K562 (cell line): ENCODE measurements at regions not wholly inside any gene's neighbourhood (a gene's known extent, or its start where the extent isn't known, plus 50 kb on each side); places are given as distances from the start of the nearest gene placed in this dataset.

Source experiments
- ATAC-seq: fragments of 200-7000 bp; cut with Tn5 transposase; 3 replicates; pipeline ENCODE4 v1.9.1; 2020; ENCODE audit warnings: moderate library complexity
- BruUV-seq: library from RNA; stranded (reverse); fragments of 400-500 nt; replicated peaks from 2 replicates; lab custom pipeline; 2021; lab: Mats Ljungman, UMichigan
- CTCF ChIA-PET: fragments of 300-600 bp; formaldehyde crosslinking; extraction: SDS; loops from one replicate; lab custom pipeline; 2021; ENCODE audit warnings: low intra/inter-chr PET ratio; lab: Yijun Ruan, JAX
- POLR2A ChIA-PET: fragments of 300-600, 350-650 bp; sonication (Branson Sonifier 250); formaldehyde crosslinking; extraction: SDS; loops from one replicate; lab custom pipeline; 2021; ENCODE audit warnings: antibody characterized with exemption, inconsistent platforms; lab: Yijun Ruan, JAX
- DNase-seq, 4 experiments: peaks; one replicate each; pipeline versions ENCODE4 v3.0.0 to v3.0.0-alpha.2; 2011 to 2018; ENCODE audit warnings: low spot score in 3 of 4, mixed read lengths in 3 of 4; ENCODE audit errors: extremely low read depth in 1 of 4
- FAIRE-seq: peaks from 2 replicates; lab custom pipeline; 2011; peaks lifted over from hg19 to GRCh38; lab: Jason Lieb, UNC
- H2AFZ ChIP-seq: 2 replicates; pipeline ENCODE4 v1.6.0; 2011; ENCODE audit warnings: low read depth, low read length, control low read depth, inconsistent platforms
- H3K27ac ChIP-seq: fragments of 200-600 bp; 3 replicates; pipeline ENCODE4 v1.8.0; 2011; ENCODE audit warnings: low read depth, mild to moderate bottlenecking, control low read depth, inconsistent platforms, low read length, moderate library complexity, mixed read lengths; ENCODE audit errors: extremely low read depth
- H3K27me3 ChIP-seq, 2 experiments: fragments of 300-600 bp in 1 of 2; 2 replicates in 1 of 2; 3 replicates in 1 of 2; pipeline versions ENCODE4 v1.6.0 to v1.8.0; 2011; ENCODE audit warnings: inconsistent platforms in 2 of 2, low read length in 2 of 2, mild to moderate bottlenecking in 1 of 2, mixed read lengths in 1 of 2, moderate library complexity in 1 of 2; ENCODE audit not compliant: control insufficient read depth in 2 of 2, insufficient read depth in 2 of 2
- H3K36me3 ChIP-seq: fragments of 300-600 bp; 3 replicates; pipeline ENCODE4 v1.8.0; 2011; ENCODE audit warnings: mild to moderate bottlenecking, low read length, inconsistent platforms; ENCODE audit not compliant: control insufficient read depth, insufficient read depth
- H3K4me1 ChIP-seq, 2 experiments: fragments of 200-600 bp in 1 of 2; replicated peaks in 1 of 2; 2 replicates in 1 of 2; 3 replicates in 1 of 2; pipeline versions ENCODE4 v1.5.1 to v1.8.0; 2011; ENCODE audit warnings: inconsistent platforms in 2 of 2, low read length in 2 of 2, mild to moderate bottlenecking in 1 of 2, mixed read lengths in 1 of 2, moderate library complexity in 1 of 2; ENCODE audit not compliant: control insufficient read depth in 2 of 2, insufficient read depth in 2 of 2
- H3K4me2 ChIP-seq: 2 replicates; pipeline ENCODE4 v1.6.1; 2011; ENCODE audit warnings: low read length, control low read depth, inconsistent platforms, mixed read lengths; ENCODE audit not compliant: insufficient read depth
- H3K4me3 ChIP-seq: fragments of 200-600 bp; sonication (generic), shearing (Covaris generic); 2 replicates; pipeline ENCODE4 v1.5.1; 2016; ENCODE audit warnings: control low read depth, inconsistent platforms
- H3K79me2 ChIP-seq: fragments of 200-600 bp; 3 replicates; pipeline ENCODE4 v1.8.0; 2011; ENCODE audit warnings: low read length, inconsistent platforms; ENCODE audit not compliant: control insufficient read depth, insufficient read depth
- H3K9ac ChIP-seq, 2 experiments: 2 replicates each; pipeline versions ENCODE4 v1.6.0 to v1.6.1; 2011; ENCODE audit warnings: low read depth in 2 of 2, low read length in 2 of 2, control low read depth in 1 of 2, inconsistent platforms in 1 of 2, mild to moderate bottlenecking in 1 of 2, mixed read lengths in 1 of 2; ENCODE audit not compliant: insufficient read depth in 1 of 2
- H3K9me1 ChIP-seq: one replicate; pipeline ENCODE4 v1.6.0; 2011; ENCODE audit warnings: inconsistent platforms, mild to moderate bottlenecking, low read length, moderate library complexity; ENCODE audit not compliant: control insufficient read depth, insufficient read depth
- H3K9me3 ChIP-seq: replicated peaks from 2 replicates; pipeline ENCODE4 v1.5.1; 2011; ENCODE audit warnings: low read depth, low read length, inconsistent platforms; ENCODE audit not compliant: control insufficient read depth, insufficient read depth
- H4K20me1 ChIP-seq: replicated peaks from 2 replicates; pipeline ENCODE4 v1.6.1; 2011; ENCODE audit warnings: low read length, inconsistent platforms, mixed read lengths; ENCODE audit not compliant: control insufficient read depth, insufficient read depth
- FOXM1 ChIP-seq, 2 experiments: fragments of 450-650 bp in 1 of 2; sonication (generic) in 1 of 2; formaldehyde crosslinking in 1 of 2; IDR thresholded peaks; 2 replicates each; pipeline versions ENCODE4 v1.6.1 to v1.9.0; 2017 to 2022; ENCODE audit warnings: low read depth in 2 of 2, mild to moderate bottlenecking in 2 of 2, missing genetic modification reagents in 1 of 2, moderate library complexity in 1 of 2
- GATAD2B ChIP-seq: fragments of 450-650 bp; IDR thresholded peaks from 2 replicates; pipeline ENCODE4 v1.6.1; 2017; ENCODE audit warnings: mild to moderate bottlenecking, borderline replicate concordance
- KHSRP ChIP-seq: fragments of 450-650 bp; IDR thresholded peaks from 2 replicates; pipeline ENCODE4 v1.6.1; 2017
- MBD1 ChIP-seq: fragments of 250-450 bp; sonication (Bioruptor Pico); IDR thresholded peaks from 2 replicates; pipeline ENCODE4 v1.8.0; 2022; ENCODE audit warnings: inconsistent platforms
- PKNOX1 ChIP-seq: fragments of 450-650 bp; IDR thresholded peaks from 2 replicates; pipeline ENCODE4 v1.6.1; 2016
- RERE ChIP-seq: sonication (generic); formaldehyde crosslinking; IDR thresholded peaks from 2 replicates; pipeline ENCODE4 v1.8.0; 2023; ENCODE audit warnings: missing genetic modification reagents, mild to moderate bottlenecking, borderline replicate concordance
- SAP30 ChIP-seq: fragments of 200-600 bp; sonication (generic); IDR thresholded peaks from 2 replicates; pipeline ENCODE4 v1.6.1; 2012; ENCODE audit warnings: borderline replicate concordance, low read depth, mild to moderate bottlenecking, moderate library complexity, low read length, control low read depth, inconsistent platforms; ENCODE audit not compliant: insufficient read depth, poor library complexity, severe bottlenecking
- SLC30A9 ChIP-seq: fragments of 250-450 bp; sonication (Bioruptor Pico); IDR thresholded peaks from 2 replicates; pipeline ENCODE4 v1.8.0; 2022; ENCODE audit warnings: mild to moderate bottlenecking, moderate library complexity
- SOX6 ChIP-seq: fragments of 450-650 bp; IDR thresholded peaks from 2 replicates; pipeline ENCODE4 v1.6.1; 2014; ENCODE audit warnings: mild to moderate bottlenecking
- YY1 ChIP-seq, 3 experiments: IDR thresholded peaks; 2 replicates each; pipeline ENCODE4 v1.6.1; 2011; ENCODE audit warnings: low read length in 2 of 3, mild to moderate bottlenecking in 2 of 3, moderate library complexity in 2 of 3, borderline replicate concordance in 1 of 3, control low read depth in 1 of 3, low read depth in 1 of 3; ENCODE audit not compliant: insufficient read depth in 3 of 3, insufficient replicate concordance in 2 of 3, control insufficient read depth in 1 of 3, insufficient read length in 1 of 3; ENCODE audit errors: extremely low read depth in 1 of 3
- ZNF121 ChIP-seq: sonication (generic); formaldehyde crosslinking; conservative IDR thresholded peaks from 2 replicates; pipeline ENCODE4 v1.8.0; 2022; ENCODE audit warnings: missing genetic modification reagents
- WGBS: fragments of 100-300 bp; shearing (Covaris generic); methylation state at CpG from one replicate; pipeline ENCODE4 v1.1.6; 2016; ENCODE audit warnings: low coverage, mixed read lengths; ENCODE audit not compliant: insufficient coverage; ENCODE audit errors: missing lambda C conversion rate; 5-methylcytosine and 5-hydroxymethylcytosine counted together
- in situ Hi-C: fragments of 300-500 bp; cut with MboI; formaldehyde crosslinking; loops from 4 replicates; pipeline ENCODE4 v1.15.0; 2018; ENCODE audit warnings: inconsistent platforms, mixed read lengths
- intact Hi-C: fragments of 100-400 bp; cut with micrococcal nuclease; formaldehyde crosslinking; loops from 2 replicates; pipeline ENCODE4 v1.14.2; 2022

- H3K36me3 ChIP-seq, result no peaks in the 10 kb centered on the region
- no peak overlapping the region for H2AFZ ChIP-seq
- no peak overlapping the region for H3K27ac ChIP-seq
- H3K4me1 ChIP-seq, result no peaks in the 10 kb centered on the region
- no peaks in the 10 kb centered on the region for H4K20me1 ChIP-seq
- DNase-seq (no peak), ATAC-seq (no peak)
- intact Hi-C loops, result no loop called here
- CTCF ChIA-PET, result no interaction called here
- H3K27me3 ChIP-seq, result no peaks in the 10 kb centered on the region
- TF ChIP-seq SOX6 (no peak), SAP30 (no peak), FOXM1 (IDR thresholded peaks at IDR 0.05; ENCODE audit: low read depth) (no peak), FOXM1 (CRISPR knock-in tag; IDR thresholded peaks at IDR 0.05; ENCODE audit: low read depth) (no peak), KHSRP (no peak), GATAD2B (no peak), ZNF121 (CRISPR knock-in tag) (no peak), PKNOX1 (no peak), RERE (CRISPR knock-in tag) (no peak), MBD1 (CRISPR knock-in tag) (no peak), YY1 (IDR thresholded peaks at IDR 0.05; ENCODE audit: borderline replicate concordance in 1 of 3, control insufficient read depth in 1 of 3, extremely low read depth in 1 of 3, insufficient read depth in 3 of 3, insufficient read length in 1 of 3, insufficient replicate concordance in 2 of 3, low read depth in 1 of 3, low read length in 2 of 3) (no peak), SLC30A9 (CRISPR knock-in tag) (no peak)
- TF ChIP-seq, all 486 proteins: peak for 0
- 0% methylated on average over 1 of the region's 1 CpG for WGBS
- FAIRE-seq, result no peak
- H3K9me1 ChIP-seq, result no peaks in the 10 kb centered on the region
- no peaks in the 10 kb centered on the region for H3K9me3 ChIP-seq
- in situ Hi-C loops, result no loop called here
- BruUV-seq, result no TSS peak
- H3K9ac ChIP-seq, result no peak overlapping the region
- H3K4me2 ChIP-seq, result no peak overlapping the region
- no peak overlapping the region for H3K4me3 ChIP-seq
- H3K79me2 ChIP-seq, result no peaks in the 10 kb centered on the region
- POLR2A ChIA-PET, result no interaction called here
Observed at GRCh38 chr18:72391951-72392350, 152.2 kb downstream of the CBLN2 start.
